GM21723 (cell line): ENCODE measurements at regions not wholly inside any gene's neighbourhood (a gene's known extent, or its start where the extent isn't known, plus 50 kb on each side); places are given as distances from the start of the nearest gene placed in this dataset.

Experiments used
- ATAC-seq: cut with Tn5 transposase; IDR thresholded peaks from one replicate; pipeline ENCODE4 v1.9.1; 2021; ENCODE audit warnings: mild to moderate bottlenecking, moderate library complexity; ENCODE audit not compliant: unreplicated experiment

DNA sequence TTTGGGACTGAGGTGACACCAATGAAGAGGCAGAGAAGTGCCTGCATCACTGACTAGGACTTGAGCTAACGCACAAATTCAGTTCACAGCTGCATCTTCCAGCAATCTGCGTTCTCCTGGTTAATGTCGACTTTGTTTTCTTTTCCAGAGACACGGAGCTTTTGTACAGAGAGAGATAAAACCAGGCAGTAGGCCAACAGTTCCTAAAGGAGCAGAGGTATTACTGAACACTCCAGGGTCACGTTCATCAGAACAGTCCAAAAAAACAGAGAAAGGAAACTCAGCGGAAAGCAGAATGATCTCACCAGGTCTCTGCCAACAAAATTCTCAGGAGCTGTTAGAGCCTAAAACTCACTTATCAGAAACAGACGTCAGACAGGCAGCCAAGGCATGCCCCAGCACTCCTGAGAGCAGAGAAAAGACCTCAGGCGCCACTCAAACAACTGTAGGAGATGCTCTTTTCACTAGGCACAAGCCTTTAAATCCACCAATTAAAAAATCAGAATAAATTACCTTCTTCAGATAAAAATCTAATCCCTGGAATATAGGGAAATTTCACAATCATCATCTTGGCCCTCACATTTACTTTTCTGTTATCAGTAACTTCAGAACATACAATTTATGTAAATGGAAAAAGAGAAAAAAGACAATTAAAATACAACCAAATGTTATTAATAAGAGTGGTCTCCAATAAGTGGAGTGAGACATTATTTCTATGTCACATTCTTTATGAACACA, 95.9 kb upstream of the SPTBN1 start:
- ATAC-seq, result no peak

GRCh38 chr2:54364409-54364808, 91.7 kb upstream of the SPTBN1 start:
- no peak for ATAC-seq

DNA sequence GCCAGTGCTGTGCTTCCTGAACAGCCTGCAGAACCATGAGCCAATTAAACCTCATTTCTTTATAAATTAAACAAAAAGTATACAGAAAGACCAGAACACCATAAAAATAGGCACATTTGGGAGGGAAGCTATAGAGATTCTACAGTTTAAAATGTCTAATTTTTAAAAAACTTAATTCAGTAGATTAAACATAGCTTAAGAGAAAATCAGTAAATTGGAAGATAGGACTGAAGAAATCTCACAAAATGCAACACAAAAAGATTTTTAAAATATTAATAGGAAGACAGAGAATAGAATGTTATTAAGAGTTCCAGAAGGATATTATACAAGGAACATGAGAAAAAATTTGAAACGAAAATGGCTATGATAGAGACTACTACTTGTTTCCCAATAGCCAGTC, 90.5 kb upstream of the SPTBN1 start:
- ATAC-seq, result no peak

GRCh38 chr2:54366487-54367280, 89.4 kb upstream of the SPTBN1 start:
- no peak for ATAC-seq

DNA sequence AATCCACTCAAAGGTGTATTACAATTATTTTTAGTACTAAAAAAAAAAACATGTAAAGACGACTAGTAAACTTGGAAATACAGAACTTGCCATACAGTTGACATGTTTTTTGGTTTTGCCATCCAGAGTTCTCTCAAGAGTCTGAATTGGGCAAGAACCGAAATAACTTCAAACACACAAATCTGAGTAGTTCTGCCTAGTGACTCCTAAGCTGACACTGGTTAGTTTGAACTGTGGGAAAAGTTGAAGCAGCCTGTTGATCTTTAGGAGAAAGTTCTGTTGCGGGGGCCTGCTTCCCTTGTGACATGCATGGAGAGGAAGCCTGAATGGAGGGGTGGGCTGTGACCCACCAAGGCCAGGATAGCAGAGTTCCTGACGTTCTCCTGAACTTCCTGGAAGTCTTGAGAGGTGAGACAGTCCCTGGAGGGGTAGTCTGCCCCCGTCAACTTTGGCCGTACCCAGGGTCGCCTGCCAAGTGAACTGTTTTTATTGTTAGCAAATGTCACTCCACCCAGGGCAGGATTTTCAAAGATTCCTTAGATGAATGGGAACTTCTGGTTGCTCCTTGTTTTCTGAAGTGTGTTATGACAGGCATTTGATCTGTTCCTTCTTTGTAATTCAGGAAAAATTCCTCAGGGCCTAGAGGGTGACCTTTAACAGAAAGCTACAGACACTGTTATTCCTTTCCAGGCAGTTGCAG, 85.6 kb upstream of the SPTBN1 start:
- ATAC-seq, result no peak

DNA sequence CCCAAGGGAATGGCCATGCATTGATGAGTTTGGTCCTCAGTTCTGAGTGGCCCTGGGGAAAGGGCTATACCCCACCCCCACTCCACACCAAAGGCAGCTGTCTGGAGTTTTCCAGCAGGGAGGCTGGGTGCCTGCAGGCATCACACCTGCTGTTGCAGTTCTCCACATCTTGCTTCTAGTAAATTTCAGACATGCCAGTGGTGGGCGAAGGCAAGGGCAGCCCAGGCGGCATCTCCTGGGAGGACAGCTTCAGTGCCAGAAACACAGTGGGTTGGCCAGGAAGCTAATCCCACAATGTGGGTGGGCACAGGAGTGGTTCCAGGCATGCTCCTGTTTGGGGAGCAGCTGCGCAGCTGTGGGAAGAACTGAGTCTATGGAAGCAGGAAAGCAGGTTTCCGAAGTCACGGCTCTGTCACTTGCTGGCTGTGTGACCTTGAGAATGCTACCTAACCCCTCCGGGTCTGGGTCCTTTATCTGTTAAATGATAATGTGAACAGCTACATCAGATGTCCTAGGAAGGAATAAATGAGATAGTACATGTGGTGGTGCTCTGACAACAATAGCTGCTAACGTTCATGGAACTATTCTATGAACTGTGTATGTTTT, 84.6 kb upstream of the SPTBN1 start:
- ATAC-seq, result no peak

DNA sequence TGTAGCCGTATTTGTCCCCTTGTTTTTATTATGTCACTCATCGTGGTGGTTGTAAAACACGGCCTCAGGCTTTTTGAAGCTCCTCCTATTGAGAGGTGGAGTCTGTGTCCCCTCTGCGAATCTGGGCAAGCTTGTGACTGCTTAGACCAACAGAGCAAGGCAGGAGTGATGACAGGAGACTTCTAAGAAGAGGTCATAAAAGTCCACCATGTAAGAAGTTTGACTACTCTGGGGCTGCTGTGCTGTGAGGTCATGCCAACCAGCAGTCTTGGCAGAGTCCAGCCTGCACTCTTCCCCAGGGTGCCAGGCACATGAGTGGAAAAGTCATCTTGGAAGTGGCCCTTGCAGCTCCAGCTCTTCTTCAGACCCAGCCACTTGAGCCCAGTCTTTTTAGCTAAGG, 83.8 kb upstream of the SPTBN1 start:
- ATAC-seq, result no peak

GRCh38 chr2:54373855-54374254, 82.3 kb upstream of the SPTBN1 start:
- no peak for ATAC-seq

DNA sequence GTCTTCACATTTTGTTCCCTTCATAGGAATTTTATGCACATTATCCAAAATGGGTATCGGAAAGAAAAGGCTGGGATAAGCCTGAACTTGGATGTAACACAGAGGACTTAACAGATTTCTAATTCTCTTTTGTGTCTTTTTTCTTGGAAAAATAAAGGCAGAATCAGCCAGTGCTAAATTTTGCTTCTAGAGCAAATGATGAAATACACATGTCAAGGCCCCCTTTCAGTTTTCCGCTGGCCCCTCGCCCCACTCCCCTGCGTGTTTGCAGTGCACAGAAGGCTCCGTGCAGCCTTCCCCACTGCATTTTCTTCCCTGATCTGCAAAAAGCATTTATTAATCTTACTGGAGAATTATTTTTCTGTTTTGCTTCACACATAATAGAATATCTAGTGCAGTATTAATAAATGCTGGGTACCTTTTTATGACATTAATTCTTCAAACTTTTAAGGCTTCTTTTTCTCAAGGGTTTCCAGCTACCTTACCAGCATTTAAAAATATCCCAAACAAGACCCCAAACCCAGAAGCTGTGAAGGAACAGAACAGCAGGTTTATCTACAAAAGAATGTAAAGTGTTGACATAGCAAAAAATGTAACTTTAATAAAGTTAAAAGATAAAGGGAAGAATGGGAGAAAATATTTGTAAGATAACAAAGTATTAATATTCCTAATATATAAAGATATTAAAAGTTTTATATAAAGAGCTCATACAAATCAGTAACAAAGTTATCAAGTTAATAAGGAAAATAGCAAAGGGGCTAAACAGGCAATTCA, 81.3 kb upstream of the SPTBN1 start:
- no peak for ATAC-seq

GRCh38 chr2:54377451-54377850, 78.7 kb upstream of the SPTBN1 start:
- no peak for ATAC-seq

DNA sequence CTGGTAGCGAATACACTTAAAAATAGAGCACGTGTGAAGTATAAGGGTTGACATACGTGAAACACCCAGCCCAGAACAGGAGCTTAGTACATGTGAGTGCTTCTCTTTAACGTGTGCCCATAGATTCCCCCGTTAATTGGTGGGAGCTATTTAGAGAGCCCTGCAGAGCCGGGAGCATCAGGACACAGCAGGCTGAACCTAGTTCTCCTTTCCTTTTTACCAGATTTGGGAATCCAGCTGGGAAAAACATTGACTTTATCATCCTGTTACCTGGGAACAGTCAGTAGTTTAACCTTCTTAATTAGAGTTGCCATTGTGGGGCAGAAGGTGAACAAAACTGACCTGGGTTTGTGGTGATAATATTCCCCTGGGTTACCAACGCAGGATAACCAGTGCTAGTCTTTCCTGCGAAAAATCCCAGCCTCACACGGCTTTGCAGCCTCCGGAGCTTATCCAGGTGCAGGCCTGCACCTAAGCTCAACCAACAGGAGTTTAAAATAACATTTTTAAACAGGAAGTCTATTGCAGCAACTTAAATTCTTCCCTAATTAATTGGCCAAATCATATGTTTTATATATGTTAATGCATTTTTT, 78.1 kb upstream of the SPTBN1 start:
- ATAC-seq, result no peak

- no peak for ATAC-seq
These were observed 75.5 kb upstream of the SPTBN1 start for GRCh38 chr2:54380670-54381069.

DNA sequence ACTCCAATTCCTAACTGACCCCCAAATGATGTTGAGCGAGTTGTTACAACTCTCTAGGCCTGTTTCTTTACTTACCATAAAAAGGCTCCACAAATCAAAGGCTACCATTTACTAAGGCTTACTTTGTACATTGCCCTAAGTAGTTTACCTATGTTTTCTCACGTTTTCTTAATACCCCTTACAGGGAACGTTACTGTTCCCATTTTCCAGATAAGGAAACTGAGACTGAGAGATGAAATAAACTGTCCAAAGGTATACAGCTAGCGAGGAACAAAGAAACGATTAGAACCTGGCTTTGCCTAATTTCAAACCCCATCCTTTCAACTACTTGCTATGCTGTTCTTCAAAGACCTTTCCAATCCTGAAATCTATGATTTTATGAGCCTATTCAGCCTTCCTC, 74.8 kb upstream of the SPTBN1 start:
- ATAC-seq, result no peak

DNA sequence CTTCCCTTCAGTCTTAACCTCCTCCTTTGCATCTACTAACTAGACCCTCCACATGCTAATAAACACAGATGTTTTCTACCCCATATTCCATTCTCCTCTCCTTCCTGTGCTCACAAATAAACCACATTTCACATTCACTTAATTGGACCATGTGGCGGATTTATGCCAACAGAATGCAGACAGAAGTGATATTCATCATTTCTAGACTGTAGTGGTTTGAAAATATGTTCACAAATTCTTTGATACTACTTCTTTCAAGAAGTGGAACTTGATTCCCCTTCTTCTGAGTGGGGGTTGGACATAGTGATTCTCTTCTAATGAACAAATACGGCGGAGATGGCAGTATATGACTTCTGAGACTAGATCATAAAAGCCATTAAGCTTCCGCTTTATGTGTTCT, 73.5 kb upstream of the SPTBN1 start:
- no peak for ATAC-seq

DNA sequence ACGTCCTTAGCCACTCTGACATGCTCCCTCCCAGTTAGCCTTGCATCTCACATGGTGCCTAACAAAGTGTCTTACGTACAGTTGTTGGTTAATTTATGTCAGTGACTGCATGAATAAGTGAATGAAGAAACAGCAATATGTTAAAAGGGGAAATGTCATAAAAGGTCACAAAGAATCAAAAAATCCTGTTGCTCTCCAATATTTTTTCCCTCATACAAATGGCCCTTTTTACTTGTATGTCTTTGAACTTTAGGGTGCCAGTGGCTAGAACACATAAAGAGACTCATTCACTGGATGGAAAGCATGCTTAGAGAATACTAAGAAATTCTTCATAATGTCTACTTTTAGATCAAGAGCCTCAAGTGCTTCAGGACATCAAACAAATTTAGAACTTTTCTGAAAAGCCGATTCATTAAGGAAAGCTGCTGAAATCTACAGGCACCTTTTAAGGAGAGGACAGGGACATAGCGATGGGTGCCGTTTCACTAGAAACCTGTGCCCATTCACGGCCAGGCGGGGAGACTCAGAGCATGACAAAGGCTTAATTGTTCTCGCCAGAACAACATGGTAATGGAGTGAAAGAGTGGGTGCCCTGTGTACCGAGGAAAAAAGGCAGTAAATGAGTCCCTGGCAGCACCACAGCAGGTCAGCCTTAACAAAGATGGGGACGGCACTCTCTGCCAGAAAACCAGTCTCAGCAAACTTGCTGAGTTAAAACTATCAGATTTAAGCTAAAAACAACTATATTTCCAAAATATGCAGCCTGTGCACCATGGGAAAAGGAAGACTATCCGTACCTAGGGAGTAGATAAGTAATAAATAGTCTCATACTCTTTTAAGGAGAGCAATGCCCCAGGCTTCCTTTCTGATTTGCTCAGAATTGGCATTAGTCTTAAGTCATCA, 71.6 kb upstream of the SPTBN1 start:
- no peak for ATAC-seq

- ATAC-seq, result no peak
These were observed 70.9 kb upstream of the SPTBN1 start for GRCh38 chr2:54385271-54385670.

DNA sequence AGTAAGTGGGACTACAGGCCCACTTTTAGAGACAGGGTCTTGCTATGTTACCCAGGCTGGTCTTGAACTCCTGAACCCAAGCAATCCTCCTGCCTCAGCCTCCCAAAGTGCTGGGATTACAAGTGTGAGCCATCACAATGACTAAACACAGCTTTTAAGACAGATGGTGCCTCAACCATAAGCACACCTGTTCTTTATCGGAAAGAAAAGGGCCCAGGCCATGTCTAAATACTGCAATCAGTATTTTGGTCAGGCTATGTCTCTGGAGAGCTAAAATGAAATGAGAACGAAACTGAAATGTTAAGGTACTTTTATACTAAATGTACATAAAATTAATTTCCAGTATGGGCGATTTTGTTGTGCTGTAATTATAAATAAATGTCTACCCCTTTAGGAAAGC, 69.5 kb upstream of the SPTBN1 start:
- ATAC-seq, result no peak

- ATAC-seq, result no peak
These were observed 68.8 kb upstream of the SPTBN1 start for GRCh38 chr2:54387059-54387991.
